Natural killer cell (primary cell): ENCODE measurements at regions not wholly inside any gene's neighbourhood (a gene's known extent, or its start where the extent isn't known, plus 50 kb on each side); places are given as distances from the start of the nearest gene placed in this dataset.

ENCODE experiments used
- ATAC-seq, 3 donors: fragments of 150-1000 bp in 2 of 3; fragments of 200-7000 bp in 1 of 3; cut with Tn5 transposase; 1 replicate in 1 of 3; 2 replicates in 2 of 3; pipeline ENCODE4 v1.10.0; 2021; ENCODE audit warnings: mild to moderate bottlenecking in 2 of 3, moderate library complexity in 2 of 3
- DNase-seq, 2 donors: peaks; one replicate each; pipeline versions ENCODE4 v3.0.0 to v3.0.0-alpha.2; 2013 to 2021; ENCODE audit warnings: mixed read lengths in 1 of 2
- H3K27ac ChIP-seq: one replicate; pipeline ENCODE4 v1.5.1; 2013; ENCODE audit warnings: mild to moderate bottlenecking, low read length
- H3K27me3 ChIP-seq: one replicate; pipeline ENCODE4 v1.6.1; 2013; ENCODE audit warnings: low read length; ENCODE audit not compliant: control insufficient read depth, insufficient read depth
- H3K36me3 ChIP-seq: one replicate; pipeline ENCODE4 v1.6.1; 2013; ENCODE audit warnings: low read length; ENCODE audit not compliant: control insufficient read depth, insufficient read depth
- H3K4me1 ChIP-seq: one replicate; pipeline ENCODE4 v1.6.1; 2013; ENCODE audit warnings: low read length; ENCODE audit not compliant: control insufficient read depth, insufficient read depth
- H3K4me3 ChIP-seq: one replicate; pipeline ENCODE4 v1.5.1; 2013; ENCODE audit warnings: low read length
- H3K9me3 ChIP-seq: one replicate; pipeline ENCODE4 v1.6.1; 2013; ENCODE audit warnings: low read length; ENCODE audit not compliant: control insufficient read depth, insufficient read depth
- H3K27ac Mint-ChIP-seq, 2 donors: one replicate each; pipeline ENCODE4 v1.8.0; 2022; ENCODE audit warnings: mild to moderate bottlenecking in 2 of 2, mixed read lengths in 2 of 2, moderate library complexity in 1 of 2
- H3K27me3 Mint-ChIP-seq, 2 donors: one replicate each; pipeline ENCODE4 v1.8.0; 2022; ENCODE audit warnings: low read depth in 2 of 2, mixed read lengths in 2 of 2
- H3K36me3 Mint-ChIP-seq: one replicate; pipeline ENCODE4 v1.8.0; 2022; ENCODE audit warnings: mixed read lengths
- H3K4me1 Mint-ChIP-seq, 2 donors: one replicate each; pipeline ENCODE4 v1.8.0; 2022; ENCODE audit warnings: mixed read lengths in 2 of 2
- H3K4me3 Mint-ChIP-seq: one replicate; pipeline ENCODE4 v1.8.0; 2022; ENCODE audit warnings: mild to moderate bottlenecking, moderate library complexity, mixed read lengths
- H3K9me3 Mint-ChIP-seq, 2 donors: one replicate each; pipeline ENCODE4 v1.8.0; 2022; ENCODE audit warnings: mixed read lengths in 2 of 2
- WGBS: methylation state at CpG from one replicate; pipeline ENCODE4 v1.1.7; 2013; ENCODE audit warnings: missing lambda C conversion rate; ENCODE audit not compliant: insufficient coverage; 5-methylcytosine and 5-hydroxymethylcytosine counted together
- intact Hi-C: fragments of 100-400 bp; cut with micrococcal nuclease; formaldehyde crosslinking; loops from one replicate; pipeline ENCODE4 v1.14.2; 2022
- TF ChIP-seq, protein P1 (sequence below): fragments of 200-600 bp; IDR thresholded peaks from one replicate; pipeline ENCODE4 v1.8.0; 2022; ENCODE audit warnings: antibody characterized with exemption

DNA sequence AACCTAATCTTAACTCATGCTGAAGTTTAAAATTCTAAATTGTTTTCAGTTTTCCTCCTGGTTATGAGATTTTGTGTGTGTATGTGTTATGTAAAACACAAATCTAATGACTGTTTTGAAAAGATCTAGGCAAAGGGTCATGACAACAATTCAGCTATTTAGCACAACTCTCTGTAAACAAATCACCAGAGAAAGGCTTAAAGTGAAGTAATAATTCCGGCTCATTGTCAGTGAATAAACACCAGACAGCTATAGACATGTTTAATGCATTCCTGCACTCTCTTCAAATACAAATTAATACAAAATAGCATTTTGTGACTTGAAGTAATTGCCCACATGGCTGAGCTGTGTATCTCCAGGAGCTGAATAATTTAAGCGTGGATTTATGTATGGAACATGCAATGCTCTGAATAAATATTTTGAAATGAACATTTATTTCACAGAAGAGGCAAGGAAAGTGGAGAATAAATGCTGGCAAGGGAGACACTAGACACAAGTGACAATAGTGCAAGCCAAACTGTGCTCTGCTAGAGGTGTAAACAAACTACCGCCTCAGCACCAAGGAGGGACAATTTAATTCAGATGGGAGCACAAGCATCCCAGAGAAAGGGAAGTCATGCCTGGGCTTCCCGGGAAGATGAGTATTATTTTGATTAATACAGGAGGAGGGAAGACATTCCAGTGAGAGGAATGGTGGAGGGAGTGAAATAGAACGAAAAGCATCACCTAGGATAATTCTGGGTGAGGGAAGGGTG is 133.6 kb upstream of the XPO1 start:
- Mint-ChIP-seq H3K27ac (peak overlapping the region; percentile 94 to 97), H3K4me1 (peaks cover 19 to 22% of the 10 kb centered on the region in 2 donors), H3K27me3 (no peaks in the 10 kb centered on the region), H3K36me3 (peaks cover 21% of the 10 kb centered on the region), H3K4me3 (peak overlapping the region; percentile 87), H3K9me3 (peaks cover 10 to 12% of the 10 kb centered on the region in 2 donors)
- ATAC-seq (no peak), DNase-seq (no peak)
- no peak overlapping the region for H3K4me3 ChIP-seq
- peaks cover 7% of the 10 kb centered on the region for H3K4me1 ChIP-seq
- H3K9me3 ChIP-seq, result peaks cover 20% of the 10 kb centered on the region
- intact Hi-C loops, result no loop called here
- H3K27ac ChIP-seq, result peak overlapping the region; percentile 90
- TF ChIP-seq, protein P1, sequence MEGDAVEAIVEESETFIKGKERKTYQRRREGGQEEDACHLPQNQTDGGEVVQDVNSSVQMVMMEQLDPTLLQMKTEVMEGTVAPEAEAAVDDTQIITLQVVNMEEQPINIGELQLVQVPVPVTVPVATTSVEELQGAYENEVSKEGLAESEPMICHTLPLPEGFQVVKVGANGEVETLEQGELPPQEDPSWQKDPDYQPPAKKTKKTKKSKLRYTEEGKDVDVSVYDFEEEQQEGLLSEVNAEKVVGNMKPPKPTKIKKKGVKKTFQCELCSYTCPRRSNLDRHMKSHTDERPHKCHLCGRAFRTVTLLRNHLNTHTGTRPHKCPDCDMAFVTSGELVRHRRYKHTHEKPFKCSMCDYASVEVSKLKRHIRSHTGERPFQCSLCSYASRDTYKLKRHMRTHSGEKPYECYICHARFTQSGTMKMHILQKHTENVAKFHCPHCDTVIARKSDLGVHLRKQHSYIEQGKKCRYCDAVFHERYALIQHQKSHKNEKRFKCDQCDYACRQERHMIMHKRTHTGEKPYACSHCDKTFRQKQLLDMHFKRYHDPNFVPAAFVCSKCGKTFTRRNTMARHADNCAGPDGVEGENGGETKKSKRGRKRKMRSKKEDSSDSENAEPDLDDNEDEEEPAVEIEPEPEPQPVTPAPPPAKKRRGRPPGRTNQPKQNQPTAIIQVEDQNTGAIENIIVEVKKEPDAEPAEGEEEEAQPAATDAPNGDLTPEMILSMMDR, result no peak
- no peaks in the 10 kb centered on the region for H3K27me3 ChIP-seq
- 93% methylated on average over 5 of the region's 5 CpGs for WGBS
- no peaks in the 10 kb centered on the region for H3K36me3 ChIP-seq

DNA sequence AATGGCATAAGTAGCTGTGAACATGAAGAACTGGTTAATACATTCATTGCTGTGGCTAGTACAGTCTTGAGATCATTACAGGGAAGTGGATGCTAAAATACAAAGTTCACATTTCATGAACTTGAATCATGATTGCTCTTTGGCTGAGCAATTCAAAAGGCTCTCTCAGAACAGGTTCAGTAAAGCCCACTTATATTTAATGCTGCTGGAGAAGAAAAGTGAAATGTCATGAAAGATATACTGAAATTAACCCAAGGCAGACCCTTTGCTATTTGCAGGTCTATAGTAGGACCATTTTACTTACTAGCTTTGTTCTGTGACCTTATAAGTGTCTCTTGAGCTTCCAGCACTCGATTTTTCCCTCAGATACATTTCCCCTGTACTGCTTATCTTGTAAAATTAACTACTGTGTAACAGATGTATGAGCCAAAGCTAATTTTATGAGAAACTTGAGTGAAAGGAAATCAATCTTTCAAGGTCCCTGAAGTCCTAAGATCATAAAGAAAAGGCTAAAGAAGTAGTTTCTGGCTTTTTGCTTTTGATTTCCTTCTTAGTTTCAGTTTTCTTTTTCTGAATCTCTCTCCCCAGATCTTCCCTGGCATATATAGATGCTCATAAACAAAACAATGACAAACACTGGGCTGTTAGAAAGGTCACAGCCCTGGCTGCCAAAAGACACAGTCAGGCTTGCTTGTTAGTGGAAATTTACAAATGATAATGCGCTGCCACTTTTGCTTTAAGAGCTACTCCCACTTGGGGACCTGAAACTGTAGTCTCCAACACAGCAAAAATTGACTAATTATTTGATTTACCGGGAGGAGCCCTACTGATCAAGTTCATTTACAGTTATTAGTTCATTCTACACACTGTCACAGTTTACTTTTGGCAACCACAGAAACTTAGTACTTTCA is 132.7 kb upstream of the XPO1 start:
- Mint-ChIP-seq H3K27ac (peak overlapping the region; percentile 94 to 97), H3K9me3 (peaks cover 9% of the 10 kb centered on the region in 2 donors), H3K4me3 (peak overlapping the region; percentile 87), H3K4me1 (peaks cover 19 to 22% of the 10 kb centered on the region in 2 donors), H3K36me3 (peaks cover 19% of the 10 kb centered on the region), H3K27me3 (no peaks in the 10 kb centered on the region)
- Histone ChIP-seq H3K9me3 (peaks cover 18% of the 10 kb centered on the region), H3K27me3 (no peaks in the 10 kb centered on the region), H3K36me3 (no peaks in the 10 kb centered on the region), H3K4me1 (peaks cover 7% of the 10 kb centered on the region), H3K4me3 (peak overlapping the region; percentile 15), H3K27ac (peak overlapping the region; percentile 90)
- intact Hi-C loops, result no loop called here
- TF ChIP-seq, protein P1, result no peak
- ATAC-seq (peak; percentile 67 to 72 (median 71)), DNase-seq (peak in 1 of 2 donors; percentile 43)
- WGBS, result 38% methylated on average over 2 of the region's 3 CpGs

DNA sequence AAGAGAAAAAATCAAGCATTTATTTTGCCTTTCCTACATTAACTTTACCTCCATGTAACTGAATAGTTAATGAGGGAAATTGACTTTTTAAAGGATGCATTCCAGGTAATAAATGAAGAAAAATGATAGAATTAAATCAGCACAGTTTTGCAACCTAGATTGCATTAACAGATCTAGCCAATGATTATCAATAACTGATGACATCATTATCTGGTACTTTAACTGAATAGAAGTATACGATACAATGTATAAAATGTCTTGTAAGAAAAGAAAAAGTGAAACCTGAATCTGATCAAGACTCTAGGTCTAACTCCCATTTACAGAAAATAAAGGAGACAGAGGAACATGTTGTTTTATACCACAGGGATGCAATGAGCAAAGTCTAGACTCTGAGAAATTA is 126.0 kb upstream of the XPO1 start:
- Mint-ChIP-seq H3K4me1 (peaks cover 25 to 27% of the 10 kb centered on the region in 2 donors), H3K4me3 (no peak overlapping the region), H3K27me3 (no peaks in the 10 kb centered on the region), H3K36me3 (no peaks in the 10 kb centered on the region), H3K27ac (peak overlapping the region; percentile 47 to 68), H3K9me3 (no peaks in the 10 kb centered on the region)
- Histone ChIP-seq H3K4me1 (peaks cover 28% of the 10 kb centered on the region), H3K9me3 (no peaks in the 10 kb centered on the region), H3K27me3 (no peaks in the 10 kb centered on the region), H3K4me3 (no peak overlapping the region), H3K36me3 (no peaks in the 10 kb centered on the region), H3K27ac (peak overlapping the region; percentile 43)
- TF ChIP-seq, protein P1, result no peak
- ATAC-seq (no peak), DNase-seq (no peak)
- WGBS, result no CpG with 5 or more reads among the region's 1 CpG
- intact Hi-C loops, result no loop called here
